ENCODE measurements at regions not wholly inside any gene's neighbourhood (a gene's known extent, or its start where the extent isn't known, plus 50 kb on each side); places are given as distances from the start of the nearest gene placed in this dataset.
A peak's percentile ranks its signal among the peaks of the same experiment; 100 is the strongest.
"Not testable (repeated sequence)": the region's sequence is repeated elsewhere in the genome, so short reads cannot be mapped to it uniquely, and the experiment has no call there.

- no peak for DNase-seq
Observed at GRCh38 chr2:177000715-177001072, 211.9 kb upstream of the HNRNPA3 start.

GRCh38 chr2:177001334-177001733 lies 211.3 kb upstream of the HNRNPA3 start:
- no peak for DNase-seq

GRCh38 chr2:177002983-177003382 lies 209.6 kb upstream of the HNRNPA3 start:
- no peak for DNase-seq

GRCh38 chr2:177007726-177008125 lies 204.9 kb upstream of the HNRNPA3 start:
- DNase-seq = not testable (repeated sequence)

- not testable (repeated sequence) for DNase-seq
Observed at GRCh38 chr2:177008662-177009061, 203.9 kb upstream of the HNRNPA3 start.

GRCh38 chr2:177010146-177010545 lies 202.4 kb upstream of the HNRNPA3 start:
- DNase-seq = no peak

GRCh38 chr2:177010861-177011260 lies 201.7 kb upstream of the HNRNPA3 start:
- no peak for DNase-seq

- DNase-seq = no peak
Observed at GRCh38 chr2:177014946-177015345, 197.6 kb upstream of the HNRNPA3 start.

GRCh38 chr2:177015356-177015923 lies 197.2 kb upstream of the HNRNPA3 start:
- no peak for DNase-seq

- no peak for DNase-seq
Observed at GRCh38 chr2:177020524-177021119, 192.0 kb upstream of the HNRNPA3 start.

- no peak for DNase-seq
Observed at GRCh38 chr2:177021706-177022343, 190.8 kb upstream of the HNRNPA3 start.

GRCh38 chr2:177024765-177025164 lies 187.8 kb upstream of the HNRNPA3 start:
- DNase-seq = no peak

GRCh38 chr2:177026253-177026652 lies 186.3 kb upstream of the HNRNPA3 start:
- DNase-seq = no peak

- no peak for DNase-seq
Observed at GRCh38 chr2:177026956-177027355, 185.6 kb upstream of the HNRNPA3 start.

GRCh38 chr2:177028296-177028695 lies 184.3 kb upstream of the HNRNPA3 start:
- no peak for DNase-seq

- no peak for DNase-seq
Observed at GRCh38 chr2:177029075-177029474, 183.5 kb upstream of the HNRNPA3 start.

- peak; percentile 6 for DNase-seq
Observed at GRCh38 chr2:177029501-177029900, 183.1 kb upstream of the HNRNPA3 start.

- no peak for DNase-seq
Observed at GRCh38 chr2:177029901-177030300, 182.7 kb upstream of the HNRNPA3 start.

- DNase-seq = no peak
Observed at GRCh38 chr2:177030451-177031105, 182.0 kb upstream of the HNRNPA3 start.

- no peak for DNase-seq
Observed at GRCh38 chr2:177031438-177032180, 181.0 kb upstream of the HNRNPA3 start.

- no peak for DNase-seq
Observed at GRCh38 chr2:177036747-177037146, 175.8 kb upstream of the HNRNPA3 start.

- no peak for DNase-seq
Observed at GRCh38 chr2:177037569-177037968, 175.0 kb upstream of the HNRNPA3 start.

GRCh38 chr2:177038787-177039484 lies 173.7 kb upstream of the HNRNPA3 start:
- no peak for DNase-seq

Data from CD4-positive, alpha-beta T cell treated with Interleukin-6 for 4 hours (primary cell).